Spinal cord (tissue), 9 donors: ENCODE measurements at regions not wholly inside any gene's neighbourhood (a gene's known extent, or its start where the extent isn't known, plus 50 kb on each side); places are given as distances from the start of the nearest gene placed in this dataset.

ENCODE experiments used
- DNase-seq, 6 donors: peaks; one replicate each; pipeline versions ENCODE4 v3.0.0 to v3.0.0-alpha.2; 2013 to 2015; ENCODE audit warnings: low spot score in 6 of 6, low read depth in 4 of 6
- H3K27ac ChIP-seq: one replicate; pipeline ENCODE4 v1.5.1; 2013; ENCODE audit warnings: low read depth, low read length, control low read depth
- H3K27me3 ChIP-seq: one replicate; pipeline ENCODE4 v1.6.1; 2013; ENCODE audit warnings: low read length; ENCODE audit not compliant: control insufficient read depth, insufficient read depth
- H3K36me3 ChIP-seq: one replicate; pipeline ENCODE4 v1.6.1; 2013; ENCODE audit warnings: low read length; ENCODE audit not compliant: control insufficient read depth, insufficient read depth
- H3K4me1 ChIP-seq: one replicate; pipeline ENCODE4 v1.6.1; 2013; ENCODE audit warnings: low read length; ENCODE audit not compliant: control insufficient read depth, insufficient read depth
- H3K4me3 ChIP-seq: one replicate; pipeline ENCODE4 v1.5.1; 2013; ENCODE audit warnings: low read depth, low read length, control low read depth
- H3K9me3 ChIP-seq: one replicate; pipeline ENCODE4 v1.6.1; 2013; ENCODE audit warnings: low read length; ENCODE audit not compliant: control insufficient read depth, insufficient read depth
- WGBS: methylation state at CpG from one replicate; pipeline ENCODE4 v1.1.5; 2013; ENCODE audit warnings: missing lambda C conversion rate; ENCODE audit not compliant: insufficient coverage; 5-methylcytosine and 5-hydroxymethylcytosine counted together
- donor health status: healthy.

DNA sequence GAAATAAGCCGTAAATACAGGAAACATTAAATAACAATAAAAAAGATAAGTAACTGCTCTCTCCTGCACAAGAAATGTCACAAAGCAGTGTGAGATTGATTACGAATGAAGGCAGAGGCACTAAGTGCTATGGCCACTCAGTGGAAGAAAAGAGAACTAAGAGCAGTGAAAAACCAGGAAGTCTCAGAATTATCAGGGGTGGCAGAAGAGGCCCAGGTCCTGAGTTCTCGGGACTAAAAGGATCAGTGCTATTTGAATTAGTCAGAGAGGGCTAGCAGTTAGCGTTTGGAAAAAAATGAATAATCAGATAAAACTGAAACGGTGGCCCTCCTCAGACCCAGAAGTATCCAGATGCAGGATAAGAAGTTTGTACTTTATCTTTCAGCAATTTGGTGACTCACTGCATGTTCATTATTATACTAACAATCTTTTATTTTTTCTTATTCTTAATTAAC is 367.1 kb downstream of the ZEB2 start:
- no peak overlapping the region for H3K27ac ChIP-seq
- WGBS, result 88% methylated on average over 2 of the region's 5 CpGs
- no peaks in the 10 kb centered on the region for H3K36me3 ChIP-seq
- no peaks in the 10 kb centered on the region for H3K4me1 ChIP-seq
- no peaks in the 10 kb centered on the region for H3K9me3 ChIP-seq
- DNase-seq, result no peak
- H3K27me3 ChIP-seq, result no peaks in the 10 kb centered on the region
- H3K4me3 ChIP-seq, result no peak overlapping the region

DNA sequence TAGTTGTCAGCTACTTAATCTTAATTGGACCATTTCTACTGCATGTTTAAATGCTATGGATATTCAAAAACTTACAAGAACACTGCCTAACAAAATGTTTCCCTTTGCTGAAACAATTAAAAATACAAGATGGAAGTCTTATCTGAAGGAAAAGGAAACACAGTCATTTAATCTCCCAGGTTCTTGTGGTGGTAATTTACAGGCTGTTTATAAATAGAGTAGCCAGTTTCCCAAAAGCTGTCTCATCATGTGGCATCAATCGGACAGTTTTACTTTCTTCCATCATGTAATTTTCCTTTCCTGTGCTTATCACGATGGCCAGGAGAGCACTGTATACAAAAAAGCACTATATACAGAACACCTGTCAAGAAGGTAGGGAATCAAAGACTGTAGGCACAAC is 368.1 kb downstream of the ZEB2 start:
- H3K27me3 ChIP-seq, result no peaks in the 10 kb centered on the region
- H3K27ac ChIP-seq, result no peak overlapping the region
- H3K36me3 ChIP-seq, result no peaks in the 10 kb centered on the region
- no peaks in the 10 kb centered on the region for H3K4me1 ChIP-seq
- WGBS, result no CpG with 5 or more reads among the region's 2 CpGs
- no peaks in the 10 kb centered on the region for H3K9me3 ChIP-seq
- no peak for DNase-seq
- H3K4me3 ChIP-seq, result no peak overlapping the region

DNA sequence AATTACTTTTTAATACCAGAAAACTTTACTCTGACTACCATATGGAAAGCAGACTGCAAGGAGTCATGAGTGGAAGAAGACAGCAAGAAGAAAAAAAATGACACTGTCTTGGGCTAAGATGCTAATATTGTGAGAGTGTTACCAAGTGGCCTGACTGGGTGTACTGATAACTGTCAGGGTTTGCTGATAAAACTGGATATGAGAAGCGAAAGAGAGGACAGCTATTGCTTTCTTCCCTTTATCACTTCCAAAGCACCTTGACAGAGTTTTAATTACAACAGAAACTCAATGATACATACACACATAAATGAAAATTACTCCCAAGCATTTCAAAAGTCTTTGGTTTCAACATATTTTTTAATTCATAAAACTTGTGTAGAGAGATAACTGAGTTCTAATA is 368.5 kb downstream of the ZEB2 start:
- H3K36me3 ChIP-seq, result no peaks in the 10 kb centered on the region
- no peak overlapping the region for H3K4me3 ChIP-seq
- no peak for DNase-seq
- no peaks in the 10 kb centered on the region for H3K4me1 ChIP-seq
- H3K27ac ChIP-seq, result no peak overlapping the region
- WGBS, result no CpG with 5 or more reads among the region's 1 CpG
- H3K9me3 ChIP-seq, result no peaks in the 10 kb centered on the region
- no peaks in the 10 kb centered on the region for H3K27me3 ChIP-seq

GRCh38 chr2:144147356-144147755 is 372.6 kb downstream of the ZEB2 start:
- Histone ChIP-seq H3K27me3 (no peaks in the 10 kb centered on the region), H3K27ac (no peak overlapping the region), H3K36me3 (no peaks in the 10 kb centered on the region), H3K9me3 (no peaks in the 10 kb centered on the region), H3K4me3 (no peak overlapping the region), H3K4me1 (no peaks in the 10 kb centered on the region)
- WGBS, result no CpG with 5 or more reads among the region's 2 CpGs
- no peak for DNase-seq

- DNase-seq, result peak in 1 of 6 donors; percentile 44
- no peaks in the 10 kb centered on the region for H3K36me3 ChIP-seq
- H3K27me3 ChIP-seq, result no peaks in the 10 kb centered on the region
- no peaks in the 10 kb centered on the region for H3K9me3 ChIP-seq
- no CpG with 5 or more reads among the region's 2 CpGs for WGBS
- H3K4me3 ChIP-seq, result no peak overlapping the region
- no peak overlapping the region for H3K27ac ChIP-seq
- no peaks in the 10 kb centered on the region for H3K4me1 ChIP-seq
Observed at GRCh38 chr2:144146876-144147275, 373.0 kb downstream of the ZEB2 start.

- peak in 1 of 6 donors; percentile 61 for DNase-seq
- WGBS, result no CpG with 5 or more reads among the region's 1 CpG
- Histone ChIP-seq H3K4me1 (no peaks in the 10 kb centered on the region), H3K27me3 (no peaks in the 10 kb centered on the region), H3K36me3 (no peaks in the 10 kb centered on the region), H3K27ac (no peak overlapping the region), H3K9me3 (no peaks in the 10 kb centered on the region), H3K4me3 (no peak overlapping the region)
Observed at GRCh38 chr2:144146076-144146475, 373.8 kb downstream of the ZEB2 start.

GRCh38 chr2:144143294-144144151 is 376.4 kb downstream of the ZEB2 start:
- peak in 1 of 6 donors; percentile 10 for DNase-seq

DNA sequence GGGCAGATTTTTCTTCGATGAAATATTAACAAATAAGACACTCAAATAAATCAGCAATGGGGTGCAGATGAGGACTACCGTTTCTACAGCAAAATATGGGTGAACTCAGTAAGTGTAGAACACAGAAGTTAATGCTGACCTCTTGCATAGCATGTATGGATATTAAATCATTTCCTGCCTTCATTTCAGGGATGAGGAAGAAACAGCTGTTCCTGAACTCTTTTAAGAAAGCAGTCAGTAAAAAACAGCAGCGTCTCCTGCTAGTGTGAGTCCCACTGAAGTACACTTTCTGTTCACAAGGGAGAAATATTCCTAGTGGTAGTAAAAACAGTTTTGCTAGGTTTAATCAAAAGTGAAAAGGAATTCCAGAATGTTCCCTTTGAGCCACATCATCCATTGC is 379.0 kb downstream of the ZEB2 start:
- no peaks in the 10 kb centered on the region for H3K9me3 ChIP-seq
- WGBS, result no CpG with 5 or more reads among the region's 3 CpGs
- H3K27me3 ChIP-seq, result no peaks in the 10 kb centered on the region
- no peak overlapping the region for H3K4me3 ChIP-seq
- H3K36me3 ChIP-seq, result peaks cover 5% of the 10 kb centered on the region
- H3K27ac ChIP-seq, result no peak overlapping the region
- no peaks in the 10 kb centered on the region for H3K4me1 ChIP-seq
- DNase-seq, result peak in 1 of 6 donors; percentile 61

More at GRCh38 chr2:144143294-144144151, 376.4 kb downstream of the ZEB2 start:
- Histone ChIP-seq H3K27ac (no peak overlapping the region), H3K9me3 (no peaks in the 10 kb centered on the region), H3K27me3 (no peaks in the 10 kb centered on the region), H3K36me3 (no peaks in the 10 kb centered on the region), H3K4me1 (no peaks in the 10 kb centered on the region), H3K4me3 (no peak overlapping the region)
- no CpG with 5 or more reads among the region's 4 CpGs for whole genome bisulfite sequencing

- H3K4me3 ChIP-seq, result no peak overlapping the region
- H3K9me3 ChIP-seq, result no peaks in the 10 kb centered on the region
- no peaks in the 10 kb centered on the region for H3K4me1 ChIP-seq
- no peaks in the 10 kb centered on the region for H3K27me3 ChIP-seq
- 64% methylated on average over 3 of the region's 5 CpGs for WGBS
- no peak for DNase-seq
- peaks cover 5% of the 10 kb centered on the region for H3K36me3 ChIP-seq
- H3K27ac ChIP-seq, result no peak overlapping the region
Observed at GRCh38 chr2:144137705-144138428, 382.1 kb downstream of the ZEB2 start.
